Astrocyte of the cerebellum (primary cell): ENCODE measurements at regions not wholly inside any gene's neighbourhood (a gene's known extent, or its start where the extent isn't known, plus 50 kb on each side); places are given as distances from the start of the nearest gene placed in this dataset.

Source experiments
- DNase-seq: peaks from one replicate; pipeline ENCODE4 v3.0.0-alpha.2; 2011; ENCODE audit warnings: low read depth
- H3K4me3 ChIP-seq: 2 replicates; pipeline ENCODE4 v1.5.1; 2011; ENCODE audit warnings: mild to moderate bottlenecking, low read depth, low read length, moderate library complexity
- in situ Hi-C: cut with HindIII; loops from 2 replicates; pipeline ENCODE4 v1.10.0; 2017; ENCODE audit warnings: low sequenced_read_pairs
- TF ChIP-seq, protein P1 (sequence below): IDR thresholded peaks from 2 replicates; pipeline ENCODE4 v1.5.1; 2012; ENCODE audit warnings: low read length, low read depth, moderate library complexity, mild to moderate bottlenecking; ENCODE audit errors: missing control alignments

DNA sequence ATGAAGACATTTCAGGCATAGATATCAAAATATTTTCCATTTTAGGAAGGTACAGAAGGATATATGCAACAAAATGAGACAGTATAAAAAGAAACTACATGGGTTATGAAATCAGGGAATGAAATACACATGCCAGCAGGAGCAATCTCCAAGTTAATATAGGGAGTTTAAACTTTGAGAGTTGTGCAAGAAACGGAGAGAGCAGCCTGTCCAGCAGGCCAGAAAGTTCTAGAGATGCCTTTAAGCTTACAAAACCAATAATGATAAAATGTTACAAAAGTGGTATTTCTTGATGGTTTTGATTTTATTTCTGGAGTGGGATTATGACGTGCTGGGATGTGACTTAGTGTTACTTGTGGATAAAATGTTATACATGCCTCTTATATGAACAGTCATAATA lies 2047.9 kb downstream of the ARAP2 start:
- in situ Hi-C loops, result no loop called here
- DNase-seq, result no peak
- TF ChIP-seq, protein P1, sequence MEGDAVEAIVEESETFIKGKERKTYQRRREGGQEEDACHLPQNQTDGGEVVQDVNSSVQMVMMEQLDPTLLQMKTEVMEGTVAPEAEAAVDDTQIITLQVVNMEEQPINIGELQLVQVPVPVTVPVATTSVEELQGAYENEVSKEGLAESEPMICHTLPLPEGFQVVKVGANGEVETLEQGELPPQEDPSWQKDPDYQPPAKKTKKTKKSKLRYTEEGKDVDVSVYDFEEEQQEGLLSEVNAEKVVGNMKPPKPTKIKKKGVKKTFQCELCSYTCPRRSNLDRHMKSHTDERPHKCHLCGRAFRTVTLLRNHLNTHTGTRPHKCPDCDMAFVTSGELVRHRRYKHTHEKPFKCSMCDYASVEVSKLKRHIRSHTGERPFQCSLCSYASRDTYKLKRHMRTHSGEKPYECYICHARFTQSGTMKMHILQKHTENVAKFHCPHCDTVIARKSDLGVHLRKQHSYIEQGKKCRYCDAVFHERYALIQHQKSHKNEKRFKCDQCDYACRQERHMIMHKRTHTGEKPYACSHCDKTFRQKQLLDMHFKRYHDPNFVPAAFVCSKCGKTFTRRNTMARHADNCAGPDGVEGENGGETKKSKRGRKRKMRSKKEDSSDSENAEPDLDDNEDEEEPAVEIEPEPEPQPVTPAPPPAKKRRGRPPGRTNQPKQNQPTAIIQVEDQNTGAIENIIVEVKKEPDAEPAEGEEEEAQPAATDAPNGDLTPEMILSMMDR, result no peak
- no peak overlapping the region for H3K4me3 ChIP-seq

DNA sequence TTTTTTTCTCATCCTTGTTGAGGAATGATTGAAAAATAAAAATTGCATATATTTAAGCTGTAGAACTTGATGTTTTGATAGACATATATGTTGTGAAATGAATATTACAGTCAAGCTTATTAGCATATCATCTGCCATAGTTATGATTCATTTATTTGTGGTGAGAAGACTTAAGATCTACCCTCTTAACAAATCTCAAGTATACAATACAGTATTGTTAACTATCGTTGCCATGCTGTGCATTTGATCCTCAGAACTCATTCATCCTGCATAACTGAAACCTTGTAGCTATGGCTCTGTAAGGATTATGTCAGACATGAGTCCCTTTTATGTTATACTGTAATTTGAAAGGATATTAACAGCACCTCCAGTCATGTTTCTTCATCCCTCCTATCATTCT lies 2045.3 kb downstream of the ARAP2 start:
- in situ Hi-C loops, result no loop called here
- no peak overlapping the region for H3K4me3 ChIP-seq
- TF ChIP-seq, protein P1, result no peak
- DNase-seq, result no peak

DNA sequence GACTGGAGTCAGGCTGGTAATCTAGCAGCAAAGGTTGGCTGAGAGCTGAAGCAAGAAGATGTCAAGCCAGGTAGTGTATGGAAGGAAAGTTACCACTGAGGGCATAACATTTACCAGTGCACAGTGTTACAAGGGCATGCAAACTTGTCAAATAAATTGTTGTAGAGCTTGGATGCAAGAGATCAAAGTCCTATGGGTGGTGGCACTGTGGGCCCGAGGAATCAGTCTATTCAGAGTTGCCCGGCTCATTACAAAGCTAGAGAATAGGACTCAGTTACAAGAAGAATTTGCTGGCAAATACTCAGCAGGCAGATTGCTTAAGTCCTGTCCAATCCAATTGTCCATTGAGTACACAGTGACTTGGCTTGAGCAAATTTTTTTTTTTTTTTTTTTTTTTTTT lies 2043.8 kb downstream of the ARAP2 start:
- no peak for DNase-seq
- in situ Hi-C loops, result no loop called here
- no peak overlapping the region for H3K4me3 ChIP-seq
- TF ChIP-seq, protein P1, result no peak

DNA sequence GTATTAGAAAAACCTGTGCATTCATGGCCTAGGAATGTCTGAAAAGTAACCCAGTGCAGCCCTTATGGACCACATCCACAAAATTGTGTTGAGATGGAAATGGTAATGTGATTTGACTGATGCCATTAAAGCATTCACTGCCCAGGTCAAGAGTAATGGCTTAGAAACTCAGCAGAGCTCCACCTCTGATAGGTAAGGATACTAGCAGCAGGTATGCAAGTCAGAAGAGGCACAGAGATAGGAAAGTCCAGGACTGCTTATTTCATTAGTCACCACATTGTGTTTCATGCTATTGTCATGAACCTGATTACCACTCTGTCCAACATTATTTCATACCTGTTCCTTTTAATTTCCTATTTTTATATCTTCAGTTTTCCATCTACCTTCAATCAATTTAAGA lies 2042.2 kb downstream of the ARAP2 start:
- TF ChIP-seq, protein P1, result no peak
- in situ Hi-C loops, result no loop called here
- no peak overlapping the region for H3K4me3 ChIP-seq
- no peak for DNase-seq

- in situ Hi-C loops, result no loop called here
- TF ChIP-seq, protein P1, result no peak
Measured at GRCh38 chr4:34220601-34221000, 2023.7 kb downstream of the ARAP2 start.

GRCh38 chr4:34221986-34222385 lies 2022.3 kb downstream of the ARAP2 start:
- H3K4me3 ChIP-seq, result no peak overlapping the region
- in situ Hi-C loops, result no loop called here
- TF ChIP-seq, protein P1, result no peak
- no peak for DNase-seq

More at GRCh38 chr4:34220601-34221000, 2023.7 kb downstream of the ARAP2 start:
- no peak overlapping the region for H3K4me3 ChIP-seq
- DNase-seq, result no peak

DNA sequence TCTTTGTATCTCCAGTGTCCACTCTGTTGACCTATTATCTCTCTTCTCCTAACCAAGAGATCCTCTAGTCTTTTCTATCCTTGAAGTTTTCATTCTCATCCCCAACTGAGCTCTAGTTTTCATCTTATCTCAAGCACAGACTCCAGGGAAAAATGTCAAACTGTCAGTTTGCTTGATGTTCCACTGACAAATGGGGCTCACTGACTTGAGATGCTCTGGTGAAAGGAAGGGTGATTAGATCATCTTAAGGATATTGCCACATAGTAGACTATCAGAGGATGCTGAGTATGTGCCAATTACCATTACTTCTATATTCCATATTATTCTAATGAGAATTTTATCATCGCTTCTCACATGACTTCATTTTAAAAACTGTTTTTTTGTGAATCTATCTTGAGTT lies 2008.2 kb downstream of the ARAP2 start:
- no peak overlapping the region for H3K4me3 ChIP-seq
- TF ChIP-seq, protein P1, result no peak
- no peak for DNase-seq
- in situ Hi-C loops, result no loop called here
